Ovary (tissue), 7 donors: ENCODE measurements at regions not wholly inside any gene's neighbourhood (a gene's known extent, or its start where the extent isn't known, plus 50 kb on each side); places are given as distances from the start of the nearest gene placed in this dataset.
A peak's percentile ranks its signal among the peaks of the same experiment; 100 is the strongest.

ENCODE experiments used
- DNase-seq, 5 donors: peaks; one replicate each; pipeline ENCODE4 v3.0.0-alpha.2; 2019 to 2020
- H3K27ac ChIP-seq, 2 donors: fragments of 200-600 bp; one replicate each; pipeline versions ENCODE4 v1.5.1 to v1.8.0; 2019 to 2022
- H3K27me3 ChIP-seq: fragments of 200-600 bp; one replicate; pipeline ENCODE4 v1.8.0; 2022
- H3K36me3 ChIP-seq: fragments of 200-600 bp; sonication (generic); one replicate; pipeline ENCODE4 v1.5.1; 2019
- H3K4me1 ChIP-seq: one replicate; pipeline ENCODE4 v1.8.1; 2013; ENCODE audit warnings: mild to moderate bottlenecking, moderate library complexity; ENCODE audit not compliant: insufficient read depth
- H3K4me3 ChIP-seq: fragments of 200-600 bp; sonication (generic); one replicate; pipeline ENCODE4 v1.5.1; 2017
- H3K9me3 ChIP-seq, 2 donors: fragments of 200-600 bp in 1 of 2; sonication (generic) in 1 of 2; one replicate each; pipeline versions ENCODE4 v1.5.1 to v1.8.1; 2013 to 2019; ENCODE audit warnings: mild to moderate bottlenecking in 1 of 2, moderate library complexity in 1 of 2
- CTCF ChIP-seq, 3 donors: fragments of 450-650 bp in 2 of 3; fragments of 200-600 bp in 1 of 3; IDR thresholded peaks; one replicate each; pipeline versions ENCODE4 v1.5.1 to v1.8.0; 2016 to 2022; ENCODE audit warnings: antibody characterized with exemption in 3 of 3, mild to moderate bottlenecking in 1 of 3
- EP300 ChIP-seq: sonication (generic); formaldehyde crosslinking; IDR thresholded peaks from one replicate; pipeline ENCODE4 v1.6.1; 2017; ENCODE audit warnings: antibody characterized with exemption
- POLR2A ChIP-seq: fragments of 450-650 bp; IDR thresholded peaks from one replicate; pipeline ENCODE4 v1.6.1; 2017; ENCODE audit warnings: antibody characterized with exemption, mild to moderate bottlenecking, moderate library complexity
- WGBS, 3 donors: extraction: QIAGEN DNeasy Blood & Tissue Kit in 1 of 3; methylation state at CpG; one replicate each; pipeline versions ENCODE4 v1.1.5 to v1.1.7; 2013 to 2017; 5-methylcytosine and 5-hydroxymethylcytosine counted together
- intact Hi-C, 4 donors: fragments of 100-400 bp; cut with DNase I; formaldehyde crosslinking; loops; one replicate each; pipeline versions ENCODE4 v1.11.0 to v1.15.1; 2022 to 2023
- donor health status: DM: no; HTN: no; CAD: no; lungs with moderate emphysema.
- donor health status: DM: no; HTN: no; CAD: no.
- donor health status: Bipolar disorder and iron deficiency.
- donor health status: DM: no; HTN: no; CAD: no.
- donor health status: DM: yes; HTN: yes; CAD: no.

GRCh38 chr9:129318121-129319075 lies 140.3 kb upstream of the IER5L start:
- no peak overlapping the region for H3K4me3 ChIP-seq
- H3K27ac ChIP-seq: peak overlapping the region; percentile 88 to 94
- no peaks in the 10 kb centered on the region for H3K9me3 ChIP-seq
- no peaks in the 10 kb centered on the region for H3K36me3 ChIP-seq
- intact Hi-C loops: loop anchor here in 3 of 4 donors (2.0 to 10.0 kb wide), 7 partner anchors 61 to 294 kb away; partner anchors contain the start of gene IER5L (in 1 of the 3)
- 46 to 61% (median 50%) methylated on average over 16 of the region's 16 CpGs for WGBS, 3 donors
- TF ChIP-seq CTCF (IDR thresholded peaks at IDR 0.05) (no peak), EP300 (no peak), POLR2A (no peak)
- H3K4me1 ChIP-seq: peaks cover 42% of the 10 kb centered on the region
- DNase-seq: peak; percentile 49 to 73 (median 61)
- H3K27me3 ChIP-seq: no peaks in the 10 kb centered on the region

GRCh38 chr9:129317179-129318011 lies 139.3 kb upstream of the IER5L start:
- Histone ChIP-seq H3K4me1 (peaks cover 42% of the 10 kb centered on the region), H3K27ac (peak overlapping the region; percentile 88 to 94), H3K36me3 (no peaks in the 10 kb centered on the region), H3K4me3 (no peak overlapping the region), H3K9me3 (no peaks in the 10 kb centered on the region), H3K27me3 (no peaks in the 10 kb centered on the region)
- intact Hi-C loops: loop anchor here in 3 of 4 donors (2.0 to 10.0 kb wide), 7 partner anchors 60 to 295 kb away; partner anchors contain the start of gene IER5L (in 1 of the 3)
- no peak for TF ChIP-seq CTCF (IDR thresholded peaks at IDR 0.05)
- TF ChIP-seq POLR2A: no peak
- no peak for TF ChIP-seq EP300
- peak; percentile 63 to 72 (median 67) for DNase-seq
- 69 to 75% (median 72%) methylated on average over 13 of the region's 13 CpGs for WGBS, 3 donors

- WGBS, 3 donors: 83 to 86% (median 84%) methylated on average over 13 to 14 of the region's 14 CpGs
- intact Hi-C loops: loop anchor here in 3 of 4 donors (5.0 to 10.0 kb wide), 6 partner anchors 59 to 296 kb away; partner anchors contain the start of gene IER5L (in 1 of the 3)
- Histone ChIP-seq H3K4me3 (no peak overlapping the region), H3K4me1 (peaks cover 42% of the 10 kb centered on the region), H3K9me3 (no peaks in the 10 kb centered on the region), H3K27ac (peak overlapping the region; percentile 73 to 88), H3K36me3 (no peaks in the 10 kb centered on the region), H3K27me3 (no peaks in the 10 kb centered on the region)
- TF ChIP-seq POLR2A: no peak
- peak in 3 of 5 donors; percentile 28 to 47 (median 39) for DNase-seq
Observed at GRCh38 chr9:129316281-129317030, 138.4 kb upstream of the IER5L start.

GRCh38 chr9:129313331-129313955 lies 135.4 kb upstream of the IER5L start:
- H3K9me3 ChIP-seq: no peaks in the 10 kb centered on the region
- no peak overlapping the region for H3K4me3 ChIP-seq
- peak in 3 of 5 donors; percentile 18 to 32 (median 22) for DNase-seq
- no peaks in the 10 kb centered on the region for H3K27me3 ChIP-seq
- H3K27ac ChIP-seq: peak overlapping the region in 1 of 2 donors; percentile 88
- intact Hi-C loops: loop anchor here in 1 of 4 donors (2.0 to 10.0 kb wide), 2 partner anchors 39 to 169 kb away; no protein-coding TSS in a partner anchor
- WGBS, 3 donors: 75 to 91% (median 79%) methylated on average over 10 of the region's 10 CpGs
- no peaks in the 10 kb centered on the region for H3K36me3 ChIP-seq
- TF ChIP-seq EP300 (no peak), CTCF (IDR thresholded peaks at IDR 0.05) (no peak), POLR2A (no peak)
- peaks cover 29% of the 10 kb centered on the region for H3K4me1 ChIP-seq
